ENCODE measurements at regions not wholly inside any gene's neighbourhood (a gene's known extent, or its start where the extent isn't known, plus 50 kb on each side); places are given as distances from the start of the nearest gene placed in this dataset.

GRCh38 chr4:63644396-63644795, 764.9 kb downstream of the TECRL start:
- no peak for TF ChIP-seq SPI1 (IDR thresholded peaks at IDR 0.05; ENCODE audit: low read depth, low read length)
- no peak for TF ChIP-seq POLR2A (IDR thresholded peaks at IDR 0.05; ENCODE audit: low read depth, low read length)
- TF ChIP-seq POLR2AphosphoS5 (IDR thresholded peaks at IDR 0.05; ENCODE audit: low read depth, low read length), result no peak
- TF ChIP-seq TAF1 (IDR thresholded peaks at IDR 0.05; ENCODE audit: low read depth, low read length), result no peak
- TF ChIP-seq POU2F2 (IDR thresholded peaks at IDR 0.05; ENCODE audit: low read depth, low read length), result no peak
- TF ChIP-seq PAX5 (IDR thresholded peaks at IDR 0.05; ENCODE audit: insufficient read depth, low read length, severe bottlenecking), result no peak
